BLaER1 (cell line): ENCODE measurements at regions not wholly inside any gene's neighbourhood (a gene's known extent, or its start where the extent isn't known, plus 50 kb on each side); places are given as distances from the start of the nearest gene placed in this dataset.
A peak's percentile ranks its signal among the peaks of the same experiment; 100 is the strongest.
"Not testable (repeated sequence)": the region's sequence is repeated elsewhere in the genome, so short reads cannot be mapped to it uniquely, and the experiment has no call there.

ENCODE experiments used
- H3K27ac ChIP-seq: shearing (Covaris generic); formaldehyde crosslinking; 2 replicates; pipeline ENCODE4 v1.8.1; 2022
- H3K27me3 ChIP-seq: shearing (Covaris generic); formaldehyde crosslinking; 2 replicates; pipeline ENCODE4 v1.8.1; 2022
- H3K36me3 ChIP-seq: shearing (Covaris generic); formaldehyde crosslinking; 2 replicates; pipeline ENCODE4 v1.8.1; 2022
- H3K4me1 ChIP-seq: shearing (Covaris generic); formaldehyde crosslinking; 2 replicates; pipeline ENCODE4 v1.8.1; 2022
- H3K4me2 ChIP-seq: shearing (Covaris generic); formaldehyde crosslinking; 2 replicates; pipeline ENCODE4 v1.8.1; 2022
- H3K4me3 ChIP-seq: shearing (Covaris generic); formaldehyde crosslinking; 2 replicates; pipeline ENCODE4 v1.8.1; 2022
- H3K9ac ChIP-seq: shearing (Covaris generic); formaldehyde crosslinking; 2 replicates; pipeline ENCODE4 v1.8.1; 2022
- H3K9me3 ChIP-seq: shearing (Covaris generic); formaldehyde crosslinking; 2 replicates; pipeline ENCODE4 v1.8.1; 2022
- H4K20me1 ChIP-seq: shearing (Covaris generic); formaldehyde crosslinking; 2 replicates; pipeline ENCODE4 v1.8.1; 2022
- Cebpa-rat ChIP-seq: shearing (Covaris generic); IDR thresholded peaks from 2 replicates; pipeline ENCODE4 v1.8.1; 2022

DNA sequence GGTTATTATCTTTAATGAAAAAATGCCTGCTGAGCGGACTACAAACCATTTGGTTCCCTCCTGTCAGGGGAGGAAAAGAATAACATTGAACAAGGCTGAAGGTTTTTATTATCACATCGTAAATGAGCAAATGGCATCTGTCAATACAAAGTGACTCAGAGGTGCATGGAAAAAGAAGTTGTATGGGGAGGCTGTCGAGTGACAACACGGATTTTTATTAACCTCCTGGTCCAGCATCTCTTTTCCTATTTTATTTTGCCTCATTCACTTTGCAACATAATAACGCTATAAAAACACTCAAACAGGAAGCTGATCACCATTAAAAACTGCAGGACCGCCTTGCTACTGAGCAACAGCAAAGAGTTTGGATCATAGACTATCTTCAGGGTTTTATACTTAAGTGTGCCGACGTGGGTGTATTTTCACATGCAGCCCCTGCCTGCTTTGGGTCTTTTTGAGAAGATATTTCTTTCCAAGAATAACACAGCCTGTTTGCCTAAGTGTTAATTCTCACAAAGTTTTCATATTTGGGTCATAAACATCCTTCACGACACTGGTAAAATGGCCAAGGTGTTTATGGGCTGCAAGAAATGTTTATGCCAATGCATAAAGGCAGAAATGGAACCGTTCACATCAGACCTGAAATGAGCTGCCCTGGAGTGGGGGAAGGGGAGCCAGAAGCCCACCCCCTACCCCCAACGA, 132.1 kb upstream of the SALL4 start:
- H3K36me3 ChIP-seq = no peaks in the 10 kb centered on the region
- H3K4me1 ChIP-seq = peaks cover 14% of the 10 kb centered on the region
- no peak for TF ChIP-seq Cebpa-rat
- no peak overlapping the region for H3K4me3 ChIP-seq
- H4K20me1 ChIP-seq = no peaks in the 10 kb centered on the region
- H3K9ac ChIP-seq = no peak overlapping the region
- H3K27ac ChIP-seq = no peak overlapping the region
- H3K27me3 ChIP-seq = no peaks in the 10 kb centered on the region
- no peaks in the 10 kb centered on the region for H3K9me3 ChIP-seq
- H3K4me2 ChIP-seq = no peak overlapping the region

DNA sequence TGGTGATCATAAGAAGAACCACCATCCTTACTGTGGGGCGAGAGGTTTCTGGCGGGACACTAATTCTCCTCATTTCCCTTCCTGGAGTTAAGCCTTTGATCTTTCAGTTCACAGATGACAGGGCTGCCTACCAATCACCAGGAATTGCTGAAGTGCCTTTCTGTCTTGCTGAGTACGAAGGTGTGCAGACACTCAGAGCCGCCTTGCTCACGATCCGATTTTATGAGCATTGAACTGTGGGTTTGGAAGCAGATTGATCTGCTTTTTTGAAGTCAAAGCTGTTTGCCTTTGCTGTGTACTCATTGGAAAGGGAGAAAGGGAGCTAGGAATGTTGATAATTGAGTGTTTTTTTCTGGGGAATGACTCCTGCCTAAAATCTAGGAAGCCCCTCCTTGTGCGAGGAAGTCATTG, 129.1 kb upstream of the SALL4 start:
- no peaks in the 10 kb centered on the region for H3K27me3 ChIP-seq
- H3K27ac ChIP-seq = no peak overlapping the region
- H3K4me2 ChIP-seq = peak overlapping the region; percentile 36; the same call in 1 of the 2 replicates
- H3K9me3 ChIP-seq = no peaks in the 10 kb centered on the region
- H3K4me3 ChIP-seq = no peak overlapping the region
- TF ChIP-seq Cebpa-rat = no peak
- H3K9ac ChIP-seq = no peak overlapping the region
- H3K4me1 ChIP-seq = peaks cover 23% of the 10 kb centered on the region
- H4K20me1 ChIP-seq = no peaks in the 10 kb centered on the region
- no peaks in the 10 kb centered on the region for H3K36me3 ChIP-seq

DNA sequence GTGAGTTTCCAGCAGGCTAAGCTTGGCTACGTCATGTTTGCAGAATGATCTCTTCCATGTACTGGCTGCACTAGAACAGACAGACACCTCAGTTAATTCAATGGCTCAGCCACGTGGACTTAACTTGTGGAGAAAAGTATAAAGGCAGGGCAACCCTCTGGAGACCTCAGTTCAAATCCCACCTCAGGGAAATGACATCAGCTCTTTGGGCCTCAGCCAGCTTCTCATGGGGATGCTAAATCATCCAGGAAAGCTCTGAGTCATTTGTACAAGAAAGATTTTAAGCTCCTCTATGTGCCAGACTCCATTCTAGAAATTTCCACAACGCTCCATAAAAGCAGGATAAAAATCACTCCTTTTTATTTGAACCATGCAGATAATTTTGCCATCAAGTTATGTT, 128.5 kb upstream of the SALL4 start:
- no peak overlapping the region for H3K27ac ChIP-seq
- H3K27me3 ChIP-seq = no peaks in the 10 kb centered on the region
- no peak overlapping the region for H3K4me3 ChIP-seq
- peaks cover 23% of the 10 kb centered on the region for H3K4me1 ChIP-seq
- peak overlapping the region; percentile 36 for H3K4me2 ChIP-seq
- H3K9me3 ChIP-seq = no peaks in the 10 kb centered on the region
- no peaks in the 10 kb centered on the region for H3K36me3 ChIP-seq
- TF ChIP-seq Cebpa-rat = no peak
- no peak overlapping the region for H3K9ac ChIP-seq
- H4K20me1 ChIP-seq = no peaks in the 10 kb centered on the region

GRCh38 chr20:51928931-51929330, 126.6 kb upstream of the SALL4 start:
- H3K4me2 ChIP-seq = no peak overlapping the region
- no peaks in the 10 kb centered on the region for H4K20me1 ChIP-seq
- no peaks in the 10 kb centered on the region for H3K9me3 ChIP-seq
- H3K27ac ChIP-seq = no peak overlapping the region
- H3K27me3 ChIP-seq = no peaks in the 10 kb centered on the region
- TF ChIP-seq Cebpa-rat = no peak
- no peaks in the 10 kb centered on the region for H3K36me3 ChIP-seq
- peaks cover 23% of the 10 kb centered on the region for H3K4me1 ChIP-seq
- H3K4me3 ChIP-seq = no peak overlapping the region
- no peak overlapping the region for H3K9ac ChIP-seq

DNA sequence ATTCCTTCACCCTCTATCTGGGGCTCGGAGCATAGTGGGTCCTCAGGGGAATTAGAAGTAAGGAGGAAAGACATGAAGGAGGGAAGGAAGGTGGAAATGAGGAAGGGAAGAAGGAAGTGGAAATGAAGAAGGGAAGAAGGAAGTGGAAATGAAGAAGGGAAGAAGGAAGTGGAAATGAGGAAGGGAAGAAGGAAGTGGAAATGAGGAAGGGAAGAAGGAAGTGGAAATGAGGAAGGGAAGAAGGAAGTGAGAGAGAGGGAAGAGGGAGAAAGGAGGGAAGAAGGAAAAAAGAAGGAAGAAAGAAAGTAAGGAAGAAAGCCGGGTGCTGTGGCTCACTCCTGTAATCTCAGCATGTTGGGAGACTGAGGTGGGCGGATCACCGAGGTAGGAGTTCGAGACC, 125.6 kb upstream of the SALL4 start:
- H4K20me1 ChIP-seq, H3K27ac ChIP-seq, H3K4me3 ChIP-seq, H3K4me2 ChIP-seq, H3K27me3 ChIP-seq, H3K36me3 ChIP-seq, H3K9ac ChIP-seq, H3K9me3 ChIP-seq: not testable (repeated sequence)
- H3K4me1 ChIP-seq = peaks cover 23% of the 10 kb centered on the region

- Histone ChIP-seq H3K9ac (no peak overlapping the region), H3K4me3 (no peak overlapping the region), H3K4me1 (peaks cover 23% of the 10 kb centered on the region), H3K9me3 (no peaks in the 10 kb centered on the region), H3K36me3 (no peaks in the 10 kb centered on the region), H3K27ac (no peak overlapping the region), H3K4me2 (peak overlapping the region; percentile 17), H3K27me3 (no peaks in the 10 kb centered on the region), H4K20me1 (no peaks in the 10 kb centered on the region)
- no peak for TF ChIP-seq Cebpa-rat
These were observed 124.5 kb upstream of the SALL4 start for GRCh38 chr20:51926670-51927305.

GRCh38 chr20:51924509-51924908, 122.2 kb upstream of the SALL4 start:
- Histone ChIP-seq H3K27me3 (no peaks in the 10 kb centered on the region), H3K4me2 (no peak overlapping the region), H3K4me1 (peaks cover 9% of the 10 kb centered on the region), H3K4me3 (no peak overlapping the region), H3K9me3 (no peaks in the 10 kb centered on the region), H3K9ac (no peak overlapping the region), H3K36me3 (no peaks in the 10 kb centered on the region), H4K20me1 (no peaks in the 10 kb centered on the region), H3K27ac (no peak overlapping the region)
- TF ChIP-seq Cebpa-rat = no peak

DNA sequence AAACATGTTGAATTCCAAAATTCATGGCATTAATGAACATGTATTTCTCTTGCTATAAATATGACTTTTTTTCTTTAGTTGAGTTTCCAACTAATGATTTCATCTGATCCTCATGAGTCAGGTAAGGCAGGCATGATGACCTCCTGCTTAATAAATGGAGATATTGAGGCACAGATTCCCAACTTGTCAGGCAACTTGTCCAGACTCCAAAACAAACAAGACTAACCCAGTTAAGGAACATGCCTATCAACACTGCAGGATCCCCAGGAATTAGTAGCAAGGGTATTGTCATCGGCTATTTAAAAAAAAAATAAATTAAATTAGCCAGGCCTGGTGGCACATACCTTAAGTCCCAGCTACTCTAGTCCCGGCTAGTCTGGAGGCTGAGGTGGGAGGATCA, 121.3 kb upstream of the SALL4 start:
- no peak overlapping the region for H3K4me2 ChIP-seq
- H3K9ac ChIP-seq = no peak overlapping the region
- no peak overlapping the region for H3K4me3 ChIP-seq
- no peaks in the 10 kb centered on the region for H3K9me3 ChIP-seq
- H4K20me1 ChIP-seq = no peaks in the 10 kb centered on the region
- no peaks in the 10 kb centered on the region for H3K27me3 ChIP-seq
- no peak for TF ChIP-seq Cebpa-rat
- no peaks in the 10 kb centered on the region for H3K36me3 ChIP-seq
- peaks cover 9% of the 10 kb centered on the region for H3K4me1 ChIP-seq
- H3K27ac ChIP-seq = no peak overlapping the region

- not testable (repeated sequence) for H3K4me2 ChIP-seq, H3K4me3 ChIP-seq, H4K20me1 ChIP-seq, H3K36me3 ChIP-seq, H3K9me3 ChIP-seq, H3K9ac ChIP-seq, H3K27ac ChIP-seq, H3K27me3 ChIP-seq, H3K4me1 ChIP-seq
These were observed 120.5 kb upstream of the SALL4 start for GRCh38 chr20:51922812-51923211.

GRCh38 chr20:51918561-51918960, 116.2 kb upstream of the SALL4 start:
- TF ChIP-seq Cebpa-rat = no peak
- H3K27me3 ChIP-seq = no peaks in the 10 kb centered on the region
- H3K36me3 ChIP-seq = no peaks in the 10 kb centered on the region
- H3K4me1 ChIP-seq = no peaks in the 10 kb centered on the region
- H3K4me2 ChIP-seq = no peak overlapping the region
- H3K4me3 ChIP-seq = no peak overlapping the region
- H3K9ac ChIP-seq = no peak overlapping the region
- H4K20me1 ChIP-seq = no peaks in the 10 kb centered on the region
- no peaks in the 10 kb centered on the region for H3K9me3 ChIP-seq
- H3K27ac ChIP-seq = no peak overlapping the region
